ENCODE measurements at regions not wholly inside any gene's neighbourhood (a gene's known extent, or its start where the extent isn't known, plus 50 kb on each side); places are given as distances from the start of the nearest gene placed in this dataset.

DNA sequence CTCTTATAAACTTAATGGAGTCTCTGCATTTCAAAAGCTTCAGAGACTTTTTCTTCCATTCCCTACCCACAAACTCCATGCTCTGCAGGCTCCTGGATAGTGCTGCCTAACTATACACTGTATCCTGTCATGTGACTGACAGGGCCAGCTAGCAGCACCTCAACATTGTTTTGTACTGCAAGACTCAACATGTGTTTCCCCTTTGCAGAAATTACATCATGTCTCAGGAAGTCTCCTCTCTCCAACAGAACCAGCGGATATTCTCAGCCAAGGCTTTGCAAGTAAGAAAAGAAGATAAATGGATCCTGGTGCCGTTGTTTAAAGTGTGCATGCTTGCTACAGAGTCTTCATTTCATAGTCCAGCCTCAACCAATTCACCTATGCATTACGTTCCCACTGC lies 164.0 kb upstream of the UBASH3B start:
- TF ChIP-seq, protein P1, sequence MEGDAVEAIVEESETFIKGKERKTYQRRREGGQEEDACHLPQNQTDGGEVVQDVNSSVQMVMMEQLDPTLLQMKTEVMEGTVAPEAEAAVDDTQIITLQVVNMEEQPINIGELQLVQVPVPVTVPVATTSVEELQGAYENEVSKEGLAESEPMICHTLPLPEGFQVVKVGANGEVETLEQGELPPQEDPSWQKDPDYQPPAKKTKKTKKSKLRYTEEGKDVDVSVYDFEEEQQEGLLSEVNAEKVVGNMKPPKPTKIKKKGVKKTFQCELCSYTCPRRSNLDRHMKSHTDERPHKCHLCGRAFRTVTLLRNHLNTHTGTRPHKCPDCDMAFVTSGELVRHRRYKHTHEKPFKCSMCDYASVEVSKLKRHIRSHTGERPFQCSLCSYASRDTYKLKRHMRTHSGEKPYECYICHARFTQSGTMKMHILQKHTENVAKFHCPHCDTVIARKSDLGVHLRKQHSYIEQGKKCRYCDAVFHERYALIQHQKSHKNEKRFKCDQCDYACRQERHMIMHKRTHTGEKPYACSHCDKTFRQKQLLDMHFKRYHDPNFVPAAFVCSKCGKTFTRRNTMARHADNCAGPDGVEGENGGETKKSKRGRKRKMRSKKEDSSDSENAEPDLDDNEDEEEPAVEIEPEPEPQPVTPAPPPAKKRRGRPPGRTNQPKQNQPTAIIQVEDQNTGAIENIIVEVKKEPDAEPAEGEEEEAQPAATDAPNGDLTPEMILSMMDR (IDR thresholded peaks at IDR 0.05): no peak
- TF ChIP-seq POLR2A (IDR thresholded peaks at IDR 0.05): no peak
